NCI-H82 (cell line): ENCODE measurements at regions not wholly inside any gene's neighbourhood (a gene's known extent, or its start where the extent isn't known, plus 50 kb on each side); places are given as distances from the start of the nearest gene placed in this dataset.

Source experiments
- DNase-seq: peaks from one replicate; lab custom pipeline; 2025; lab: John Stamatoyannopoulos, UW

DNA sequence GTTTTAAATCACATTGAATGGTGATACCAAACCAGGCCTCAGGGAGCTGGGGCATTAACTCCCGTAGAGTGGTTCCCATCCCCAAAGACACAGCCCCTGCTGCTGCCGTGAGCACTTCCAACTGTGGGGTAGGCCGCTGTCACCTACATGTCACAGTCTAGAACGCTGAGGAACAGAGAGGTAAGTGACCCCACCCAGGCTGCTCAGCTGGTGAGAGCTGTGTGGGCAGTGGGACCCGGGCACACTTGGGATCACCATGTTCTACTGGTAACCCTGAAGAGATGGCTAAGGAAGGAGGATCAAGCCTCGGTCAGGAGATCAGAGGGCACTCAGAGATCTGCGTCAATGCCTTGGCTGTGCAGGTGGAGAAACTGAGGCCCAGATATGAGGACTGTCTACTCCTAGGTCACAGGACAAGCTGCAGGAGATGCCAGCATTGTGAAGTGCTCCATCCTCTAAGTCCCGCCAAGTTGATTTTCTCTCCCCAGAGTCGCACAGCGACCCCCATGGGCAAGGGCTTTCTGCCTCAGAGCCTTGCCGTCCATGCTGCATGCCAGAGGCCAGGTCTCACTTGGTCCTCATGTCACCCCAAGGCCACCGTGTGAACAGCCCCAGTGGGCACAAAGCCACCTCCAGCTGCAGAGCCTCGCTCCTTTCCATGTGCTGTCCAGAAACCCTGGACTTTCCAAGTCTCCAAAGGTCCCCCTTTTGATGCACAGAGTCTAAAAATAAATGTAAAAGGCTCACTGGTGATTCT lies 144.2 kb upstream of the OTOS start:
- DNase-seq, result no peak

DNA sequence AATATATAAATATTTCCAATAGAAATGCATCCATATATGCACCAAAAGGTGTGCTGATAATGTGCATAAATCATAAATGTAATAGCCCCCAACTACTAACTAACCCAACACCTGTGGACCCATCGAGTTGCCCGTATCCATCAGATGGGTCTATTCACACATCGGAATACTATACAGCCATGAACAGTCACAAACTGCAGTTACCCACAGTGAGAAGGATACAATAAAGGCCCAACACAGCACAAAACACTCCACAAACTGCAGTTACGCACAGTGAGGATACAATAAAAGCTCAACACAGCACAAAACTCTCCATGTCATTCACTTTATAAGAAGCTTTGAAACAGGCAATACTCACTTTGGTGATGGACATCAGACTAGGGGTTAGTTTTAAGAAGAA lies 145.3 kb upstream of the OTOS start:
- no peak for DNase-seq

DNA sequence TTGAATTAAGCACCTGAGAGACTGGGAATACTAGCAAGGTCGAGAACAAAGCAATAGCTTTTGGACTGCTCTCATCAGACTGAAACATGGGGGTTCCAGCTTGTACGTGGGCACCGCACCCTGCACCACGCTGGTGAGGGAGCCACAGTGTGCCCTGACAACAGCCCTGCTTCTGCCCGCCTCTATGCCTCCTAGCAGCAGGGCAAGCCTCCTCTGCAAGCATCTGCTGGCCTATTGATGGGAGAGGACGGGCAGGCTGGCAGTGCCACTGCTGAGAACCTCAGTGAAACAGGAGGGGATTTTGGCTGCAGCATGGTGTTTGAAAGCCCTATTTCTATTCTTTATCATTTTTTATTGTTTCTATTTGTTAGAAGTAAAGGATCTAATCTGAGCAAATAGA lies 146.1 kb upstream of the OTOS start:
- DNase-seq, result no peak

DNA sequence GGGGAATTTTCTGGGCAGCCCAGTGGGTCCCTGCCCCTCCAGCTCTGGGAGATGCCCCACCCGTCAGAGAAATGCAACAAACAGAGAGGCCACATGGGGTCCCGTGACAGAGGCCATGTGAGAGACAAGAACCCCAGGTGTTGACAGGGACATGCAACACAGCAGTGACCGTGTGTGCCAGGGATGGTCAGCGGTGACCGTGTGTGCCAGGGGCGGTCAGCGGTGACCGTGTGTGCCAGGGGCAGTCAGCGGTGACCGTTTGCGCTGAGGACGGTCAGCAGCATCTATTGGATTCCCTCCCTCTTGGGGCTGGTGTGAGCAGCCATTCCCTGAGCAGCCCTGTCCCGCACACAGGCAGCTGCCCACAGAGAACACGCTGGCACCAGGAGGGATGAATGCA lies 146.6 kb upstream of the OTOS start:
- DNase-seq, result no peak

DNA sequence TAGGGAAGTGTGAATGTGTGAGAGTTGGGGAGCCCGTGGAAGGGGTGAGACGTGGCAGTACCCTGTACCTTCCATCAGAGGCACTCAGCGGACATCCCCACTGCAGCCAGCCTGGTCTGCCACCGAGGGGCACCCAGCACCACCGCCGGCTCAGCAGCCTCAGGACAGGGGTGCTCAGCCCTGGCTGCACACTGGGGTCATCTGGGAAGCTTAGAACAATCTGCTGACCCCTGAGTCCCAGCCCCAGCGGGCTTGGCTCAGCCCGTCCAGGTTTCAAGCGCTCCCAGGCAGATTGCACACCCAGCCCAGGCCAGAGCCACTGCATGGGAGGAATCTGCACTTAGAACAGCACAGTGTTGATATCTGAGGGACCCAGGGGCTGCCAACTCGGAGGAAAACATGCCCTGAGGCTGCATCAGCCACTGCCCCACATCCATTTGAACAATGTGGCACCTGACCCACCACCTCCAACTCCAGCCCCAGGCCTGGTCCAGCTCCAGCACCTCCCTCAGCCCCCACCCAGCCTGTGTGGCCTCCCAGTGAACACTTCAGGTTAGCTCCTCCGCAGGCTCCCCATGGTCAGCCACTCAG lies 147.1 kb upstream of the OTOS start:
- DNase-seq, result no peak

DNA sequence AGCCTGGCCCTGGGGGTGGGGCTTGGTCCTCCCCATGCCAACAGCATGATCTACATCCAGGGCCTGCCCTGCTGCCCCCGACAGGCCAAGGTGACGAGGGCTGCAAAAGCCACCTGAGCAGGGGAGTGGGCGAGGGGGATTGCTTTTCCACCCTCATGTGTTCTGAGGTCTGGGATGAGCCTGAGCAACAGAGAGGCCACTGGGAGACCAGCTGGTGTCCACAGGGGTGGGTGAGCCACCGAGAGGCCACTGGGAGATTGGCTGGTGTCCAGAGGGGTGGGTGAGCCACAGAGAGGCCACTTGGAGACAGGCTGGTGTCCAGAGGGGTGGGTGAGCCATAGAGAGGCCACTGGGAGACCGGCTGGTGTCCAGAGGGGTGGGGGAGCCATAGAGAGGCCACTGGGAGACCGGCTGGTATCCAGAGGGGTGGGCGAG lies 147.4 kb upstream of the GPC1 start:
- DNase-seq, result no peak

DNA sequence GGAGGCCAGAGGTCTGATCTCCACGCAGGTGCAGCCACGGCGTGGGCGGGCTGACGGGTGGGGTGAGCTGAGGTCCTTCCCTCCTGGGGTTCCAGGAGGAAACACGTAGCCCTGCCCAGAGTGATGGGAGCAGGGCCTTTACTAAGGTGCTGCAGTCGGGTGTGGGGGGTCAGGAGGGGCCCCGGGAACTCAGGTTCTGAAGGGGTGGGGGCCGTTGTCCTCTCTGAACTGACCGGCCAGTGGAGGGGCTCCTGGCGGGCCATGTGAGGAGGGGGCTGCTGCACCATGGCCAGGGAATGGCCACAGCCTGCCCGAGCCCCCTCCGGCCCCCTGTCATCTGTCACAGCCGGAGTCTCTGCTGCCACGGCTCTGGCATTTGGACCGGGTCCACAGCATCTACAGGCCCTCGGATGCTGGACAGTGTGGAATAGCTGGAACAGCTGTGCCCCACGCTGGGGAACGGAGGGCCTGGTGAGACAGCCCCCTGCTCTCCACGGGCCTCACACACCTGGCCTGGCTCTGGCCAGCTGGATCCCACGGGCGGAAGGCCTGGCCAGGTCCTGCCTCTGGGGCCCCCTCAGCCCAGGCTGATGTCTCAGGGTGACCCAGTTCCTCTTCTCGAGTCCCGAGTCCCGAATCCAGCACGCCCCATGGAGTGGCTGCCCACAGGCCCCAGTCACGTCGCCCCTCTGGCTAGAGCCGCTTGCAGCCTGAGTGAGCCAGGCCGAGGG lies 145.6 kb upstream of the GPC1 start:
- no peak for DNase-seq

DNA sequence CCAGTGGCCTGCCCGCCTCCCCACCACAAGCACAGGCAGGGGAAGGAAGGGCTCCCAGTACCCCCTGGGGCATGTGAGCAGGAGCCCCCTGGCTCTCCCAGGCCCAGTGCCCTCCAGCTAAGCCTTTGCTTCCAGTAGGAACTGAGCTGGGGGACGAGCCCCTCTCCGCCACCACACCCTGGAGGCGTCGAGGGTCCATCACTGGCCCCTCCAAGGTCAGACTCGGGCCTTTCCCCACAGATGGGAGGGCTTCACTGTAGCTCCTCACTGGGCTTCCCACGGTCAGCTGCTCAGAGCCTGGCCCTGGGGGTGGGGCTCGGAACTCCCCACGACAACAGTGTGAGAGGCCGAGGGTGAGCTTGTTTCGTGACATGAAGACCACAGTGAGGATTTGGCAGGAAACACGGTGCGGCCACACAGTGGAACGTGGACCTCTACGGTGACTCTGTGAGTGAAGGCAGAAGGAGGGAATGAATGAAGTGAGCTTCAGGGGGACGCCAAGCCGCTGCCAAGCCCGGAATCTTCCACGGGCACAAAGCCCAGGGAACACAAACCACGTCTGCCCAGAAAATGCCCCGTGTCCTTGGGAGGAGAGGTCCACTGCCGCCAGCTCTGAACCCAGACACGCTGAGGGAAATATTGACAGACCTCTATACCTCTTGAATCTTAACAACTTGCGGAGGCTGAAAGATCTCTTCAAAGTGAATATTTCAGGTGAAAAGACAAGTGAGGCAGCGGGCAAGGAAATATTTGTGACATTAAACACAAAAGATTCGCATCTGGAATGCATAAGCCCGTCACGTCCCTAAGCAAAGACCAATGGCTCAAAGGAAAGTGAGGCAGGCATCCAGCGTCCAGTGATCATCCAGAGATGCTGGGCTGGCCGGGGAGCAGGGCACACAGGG lies 144.8 kb upstream of the GPC1 start:
- no peak for DNase-seq

DNA sequence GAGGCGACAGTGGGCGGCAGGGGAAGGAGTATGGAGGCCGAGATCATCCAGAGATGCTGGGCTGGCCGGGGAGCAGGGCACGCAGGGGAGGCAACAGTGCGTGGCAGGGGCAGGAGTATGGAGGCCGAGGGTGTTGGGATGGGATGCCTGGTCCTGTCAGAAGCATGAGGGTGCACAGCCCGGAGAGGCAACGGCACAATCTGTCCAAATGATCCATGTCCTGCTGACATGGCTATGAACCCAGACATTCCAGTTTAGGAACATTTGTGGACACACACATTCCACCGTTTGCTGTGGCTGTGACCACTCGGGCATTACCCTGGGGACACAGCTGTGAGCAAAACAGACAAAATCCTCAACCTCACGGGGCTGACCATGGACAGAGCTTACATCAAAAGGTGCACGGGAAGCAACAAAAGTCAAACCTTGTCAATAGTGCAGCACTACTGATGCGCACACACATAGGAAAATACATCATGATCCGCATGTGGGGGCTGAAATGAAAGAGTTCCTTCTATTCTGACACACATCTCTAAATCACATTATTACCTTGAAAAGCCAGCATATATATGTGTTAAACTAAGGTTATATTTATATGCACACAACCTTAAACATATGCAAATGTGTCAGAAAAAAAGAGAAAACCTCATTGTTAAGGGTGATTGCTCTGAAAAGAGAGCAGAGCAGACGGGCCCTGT lies 144.0 kb upstream of the GPC1 start:
- DNase-seq, result no peak

DNA sequence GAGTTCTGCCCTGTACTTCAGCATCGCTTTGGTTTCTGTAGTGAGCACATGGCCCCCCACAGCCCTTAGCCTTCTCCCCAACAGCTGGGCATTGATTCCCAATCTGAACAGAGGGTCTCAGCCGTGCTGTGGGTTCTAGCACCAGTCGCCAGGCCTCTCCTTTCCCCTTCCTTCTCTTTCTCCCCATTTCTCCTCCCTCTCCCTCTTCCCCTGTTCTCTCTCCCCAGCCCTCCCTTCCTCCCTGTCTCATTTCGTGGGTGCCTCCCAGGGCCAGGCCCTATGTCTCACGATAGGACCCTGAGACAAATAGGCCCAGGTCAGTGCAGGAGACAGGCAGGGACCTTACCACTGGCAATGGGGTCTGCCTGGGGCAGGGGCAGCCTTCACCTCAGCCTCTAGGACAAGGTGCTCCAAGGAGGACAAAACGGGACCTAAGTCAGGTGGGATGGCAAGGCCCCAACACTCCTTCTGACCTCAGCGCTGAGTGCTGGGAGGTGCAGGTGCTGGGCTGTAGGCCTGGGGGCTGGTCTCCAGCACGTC lies 143.4 kb upstream of the GPC1 start:
- no peak for DNase-seq

DNA sequence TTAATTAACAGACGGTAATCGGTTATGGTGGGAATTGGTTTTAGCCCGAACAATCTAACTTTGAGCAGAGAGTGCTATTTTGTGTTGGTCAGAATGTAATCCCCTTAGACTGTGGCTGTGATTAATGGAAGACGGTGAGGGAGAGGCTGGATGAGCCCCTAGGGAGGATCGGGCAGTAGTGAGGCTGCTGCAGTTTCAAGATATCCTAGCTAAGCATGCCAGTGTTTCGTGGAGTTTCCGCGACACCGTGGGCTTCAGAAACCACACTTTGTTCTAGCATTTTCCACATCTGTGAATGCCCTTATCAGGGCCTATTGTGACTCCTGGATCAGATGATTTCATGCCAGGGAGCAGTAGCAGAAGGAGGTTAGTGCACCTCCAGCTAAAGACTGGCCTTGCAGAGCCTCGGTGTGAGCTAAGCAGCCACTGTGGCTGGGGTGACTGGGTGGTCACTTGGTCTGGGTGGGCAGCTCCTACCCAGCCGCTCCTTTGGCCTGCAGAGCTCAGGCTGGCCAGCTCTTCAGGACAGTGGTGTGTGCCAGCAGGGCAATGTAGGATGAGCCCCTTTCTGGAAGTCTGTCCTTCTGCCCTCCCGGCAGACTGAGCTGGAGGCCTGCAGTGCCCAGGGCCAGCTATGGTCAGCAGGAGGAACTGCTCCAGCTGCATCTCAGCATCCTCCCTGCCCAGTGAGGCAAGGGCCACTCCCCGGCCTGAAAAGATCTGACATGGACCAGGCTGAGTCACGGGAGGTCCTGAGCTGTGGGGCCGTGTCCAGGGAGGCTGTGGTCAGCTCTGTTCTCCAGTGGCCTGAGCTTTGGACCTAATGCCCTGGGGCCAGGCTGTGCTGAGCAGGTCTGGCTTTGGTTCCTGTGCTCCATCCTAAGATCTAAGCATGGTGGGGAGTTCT lies 142.6 kb upstream of the GPC1 start:
- no peak for DNase-seq

DNA sequence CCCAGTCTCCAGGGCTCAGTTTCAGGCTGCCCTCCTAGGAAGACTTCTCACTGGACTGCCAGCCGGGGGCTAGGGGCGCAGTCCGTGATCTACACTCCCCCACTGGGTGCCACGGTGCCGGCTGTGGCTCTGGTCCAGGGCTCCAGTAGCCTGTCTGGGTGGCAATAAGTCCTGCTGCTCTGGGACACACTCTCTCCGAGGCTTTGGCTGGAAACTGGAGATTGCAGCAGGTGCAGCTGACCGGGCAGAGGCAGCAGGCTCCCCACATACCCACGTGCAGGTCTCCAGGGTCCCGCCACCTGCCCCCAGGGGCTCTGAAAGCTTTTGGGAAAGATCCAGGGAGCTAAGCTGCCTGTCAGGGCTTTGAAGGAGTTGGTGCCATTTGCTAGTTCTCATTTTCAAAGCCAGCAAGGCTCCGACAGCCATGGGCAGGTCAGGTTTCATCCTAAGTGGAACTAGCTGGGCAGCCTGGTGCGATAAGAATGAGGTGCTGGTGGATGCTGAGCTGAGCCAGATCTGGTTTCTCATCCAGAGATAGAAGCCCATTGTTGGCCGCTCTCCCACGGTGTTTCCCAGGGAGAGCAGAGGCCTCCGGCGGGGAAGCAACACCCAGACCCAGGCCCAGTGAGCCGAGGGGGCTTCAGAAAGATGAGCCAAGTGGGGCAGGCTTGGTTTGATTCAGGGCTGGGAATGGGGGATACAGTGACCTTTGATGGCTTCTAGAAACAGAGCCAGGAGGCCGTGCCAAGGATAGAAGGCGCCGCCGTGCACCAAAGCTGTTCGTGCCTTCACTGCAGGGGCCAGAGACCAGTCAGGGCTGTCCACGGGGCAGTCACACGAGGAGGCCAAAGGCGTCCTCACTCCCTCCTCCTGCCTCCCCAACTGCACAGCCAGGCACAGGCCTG lies 141.7 kb upstream of the GPC1 start:
- no peak for DNase-seq

DNA sequence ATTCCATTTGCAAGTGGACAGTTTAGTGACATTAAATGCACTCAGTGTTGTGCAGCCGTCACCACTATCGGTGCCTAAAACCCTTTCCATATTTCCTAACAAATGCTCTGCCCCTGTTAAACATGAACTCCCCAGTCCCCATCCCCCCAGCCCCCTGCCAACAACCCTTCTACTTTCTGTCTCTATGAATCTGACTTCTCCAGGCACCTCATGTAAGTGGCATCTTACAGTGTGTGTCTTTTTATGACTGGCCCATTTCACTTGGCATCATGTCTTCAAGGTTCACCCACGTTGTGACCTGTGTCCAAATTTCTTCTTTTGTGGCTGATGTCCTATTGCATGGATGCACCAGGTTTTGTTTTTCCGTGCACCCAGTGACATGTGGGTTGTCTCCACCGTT lies 140.9 kb upstream of the GPC1 start:
- no peak for DNase-seq

DNA sequence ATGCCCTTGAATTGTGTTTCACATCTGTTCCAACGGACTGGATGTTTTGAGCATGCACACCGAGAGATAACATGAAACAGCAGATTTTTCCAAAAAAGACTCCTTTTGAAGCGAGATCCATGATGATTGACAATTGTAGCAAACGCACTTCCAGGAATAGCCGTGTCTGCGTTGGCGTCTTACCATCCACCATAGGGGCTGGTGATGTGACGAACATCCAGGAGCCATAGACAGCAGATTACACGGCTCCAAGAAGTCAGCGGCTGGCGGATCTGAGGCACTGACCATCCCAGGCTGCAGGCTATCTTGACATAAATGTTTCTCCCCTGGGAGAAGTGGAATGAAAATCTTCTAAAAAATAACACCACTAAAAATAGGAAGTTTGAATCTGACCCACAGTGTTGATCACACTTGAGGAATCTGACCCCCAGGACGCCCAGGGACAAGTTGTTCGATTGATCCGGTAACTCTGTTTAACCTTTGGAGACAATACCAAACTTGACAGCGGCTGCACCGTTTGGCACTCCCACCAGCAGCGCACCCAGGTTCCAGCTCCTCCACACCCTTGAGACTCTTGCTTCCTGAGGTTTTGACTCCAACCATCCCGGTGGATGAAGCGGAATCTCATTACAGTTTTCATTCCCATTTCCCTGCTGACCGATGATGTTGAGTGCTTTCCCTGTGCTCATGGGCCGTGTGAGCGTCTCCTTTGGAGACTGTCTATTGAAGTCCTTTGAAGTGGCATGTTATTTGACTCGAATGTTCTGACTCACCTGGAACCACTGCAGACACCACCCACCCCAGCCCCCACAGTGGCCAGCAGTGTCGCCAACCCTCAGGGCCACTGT lies 140.0 kb upstream of the GPC1 start:
- DNase-seq, result no peak

DNA sequence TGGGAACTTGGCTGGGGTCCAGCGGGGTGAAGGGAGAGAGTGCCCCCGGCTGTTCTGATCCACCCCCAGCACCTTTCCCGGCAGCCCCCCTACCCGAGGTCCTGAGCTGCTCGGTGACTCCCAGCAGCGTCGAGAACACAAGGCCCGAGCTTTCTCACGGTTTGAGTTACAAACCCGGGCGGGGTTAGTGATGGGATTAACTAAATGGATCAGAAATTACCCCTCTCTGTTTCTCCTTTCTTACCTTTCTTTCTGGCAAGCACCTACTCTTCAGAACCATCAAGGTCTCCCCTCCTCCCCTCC lies 139.4 kb upstream of the GPC1 start:
- peak; percentile 10 for DNase-seq

DNA sequence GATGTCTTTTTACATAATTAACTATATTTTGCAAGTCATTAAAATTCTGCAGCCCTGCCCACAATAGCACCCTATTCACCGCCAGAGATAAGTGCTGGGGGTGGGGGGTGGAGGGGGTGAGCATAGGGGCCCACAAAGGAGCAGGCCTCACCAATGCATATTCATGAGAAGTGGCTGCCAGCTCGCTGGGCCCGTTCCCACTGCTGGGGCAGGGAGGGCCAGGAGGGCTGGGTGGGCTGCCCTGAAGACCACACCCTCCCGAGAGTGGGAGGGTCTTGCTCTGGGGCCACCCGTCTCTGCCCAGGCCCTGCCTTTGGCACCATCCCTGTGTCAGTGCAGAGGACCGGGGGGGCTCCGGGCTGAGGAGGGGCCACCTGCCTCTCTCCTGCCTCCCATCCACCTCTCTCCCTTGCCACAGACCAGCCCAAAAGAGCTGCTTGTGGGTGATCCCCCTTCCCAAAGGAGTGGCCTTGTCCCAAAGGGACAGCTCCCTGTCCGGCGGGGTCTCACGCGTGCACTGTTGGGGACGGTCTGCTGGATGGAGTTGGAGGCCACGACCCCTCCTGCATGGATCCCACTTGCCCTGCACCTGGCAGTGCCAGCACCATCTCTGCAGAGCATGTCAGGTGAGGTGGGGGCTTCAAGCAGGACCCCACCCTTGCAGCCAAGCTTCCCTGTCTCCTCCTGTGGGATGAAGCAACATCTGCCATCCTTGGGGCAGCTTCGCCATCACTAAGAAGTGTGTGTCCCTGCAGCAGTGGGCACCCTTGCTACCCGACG lies 138.8 kb upstream of the GPC1 start:
- DNase-seq, result no peak

DNA sequence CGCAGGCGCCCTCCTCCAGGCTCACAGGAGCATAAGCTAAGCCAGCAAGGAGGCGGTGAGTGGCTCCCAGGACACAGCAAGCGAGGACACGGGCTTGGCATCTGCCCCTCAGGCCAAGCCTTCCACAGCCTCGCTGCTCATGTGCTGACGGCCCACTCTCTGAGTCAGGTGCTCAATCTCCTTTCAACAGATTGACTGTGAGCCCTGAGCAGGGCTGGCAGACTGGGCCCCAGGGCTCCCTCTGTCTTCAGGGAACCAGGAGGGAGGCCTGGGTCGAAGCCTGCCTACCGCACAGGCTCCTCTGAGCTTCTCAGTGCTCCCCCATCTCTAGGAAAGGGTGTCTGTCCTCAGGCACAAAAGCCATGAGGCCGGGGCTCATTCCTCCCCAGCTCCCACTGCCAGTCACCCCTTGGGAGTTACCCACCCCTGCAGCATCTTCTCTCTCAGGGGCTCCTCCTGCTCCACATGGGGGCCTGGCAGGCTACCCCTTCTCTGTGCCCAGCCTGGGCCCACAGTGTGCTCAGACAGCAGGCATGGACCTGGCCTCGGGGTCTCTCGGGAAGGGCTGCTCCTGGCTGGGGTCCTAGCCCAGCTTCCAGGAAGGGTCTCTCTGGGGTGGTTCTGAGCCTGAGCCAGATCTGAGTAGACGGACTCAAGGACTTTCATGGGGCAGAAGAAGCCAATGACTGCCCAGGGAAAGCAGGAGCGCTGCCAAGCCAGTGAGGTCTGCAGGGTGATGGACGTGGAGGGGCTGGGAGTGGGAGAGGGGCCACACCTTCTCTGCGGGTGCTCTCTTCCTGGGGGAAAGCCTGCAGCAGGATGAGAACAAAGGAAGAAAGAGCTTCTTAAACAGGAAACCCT lies 138.0 kb upstream of the GPC1 start:
- no peak for DNase-seq
